ACHN (cell line): ENCODE measurements at regions not wholly inside any gene's neighbourhood (a gene's known extent, or its start where the extent isn't known, plus 50 kb on each side); places are given as distances from the start of the nearest gene placed in this dataset.
"Not testable (repeated sequence)": the region's sequence is repeated elsewhere in the genome, so short reads cannot be mapped to it uniquely, and the experiment has no call there.

Experiments
- DNase-seq: peaks from one replicate; pipeline ENCODE4 v3.0.0-alpha.2; 2015
- in situ Hi-C: cut with HindIII; loops from 2 replicates; pipeline ENCODE4 v1.10.0; 2017; ENCODE audit warnings: low sequenced_read_pairs, low pct_ligation_motif_present, low pct_unique_long_range_greater_than_20kb

- in situ Hi-C loops, DNase-seq: not testable (repeated sequence)
These were observed 168.3 kb upstream of the ARSJ start for GRCh38 chr4:114147619-114148208.

- DNase-seq, in situ Hi-C loops: not testable (repeated sequence)
These were observed 169.1 kb upstream of the ARSJ start for GRCh38 chr4:114148372-114149070.

- no peak for DNase-seq
These were observed 176.9 kb upstream of the ARSJ start for GRCh38 chr4:114156371-114156770.

GRCh38 chr4:114161809-114162208 lies 182.4 kb upstream of the ARSJ start:
- in situ Hi-C loops, result no loop called here
- DNase-seq, result no peak

More at GRCh38 chr4:114156371-114156770, 176.9 kb upstream of the ARSJ start:
- in situ Hi-C loops, result no loop called here

- no peak for DNase-seq
- in situ Hi-C loops, result no loop called here
These were observed 183.6 kb upstream of the ARSJ start for GRCh38 chr4:114163051-114163450.

GRCh38 chr4:114173968-114174367 lies 194.5 kb upstream of the ARSJ start:
- in situ Hi-C loops, result no loop called here
- DNase-seq, result no peak

GRCh38 chr4:114177628-114178027 lies 198.2 kb upstream of the ARSJ start:
- DNase-seq, result no peak
- in situ Hi-C loops, result no loop called here

GRCh38 chr4:114178392-114178791 lies 198.9 kb upstream of the ARSJ start:
- no peak for DNase-seq

GRCh38 chr4:114180481-114180880 lies 201.0 kb upstream of the ARSJ start:
- DNase-seq, result peak; percentile 64
- in situ Hi-C loops, result no loop called here

More at GRCh38 chr4:114178392-114178791, 198.9 kb upstream of the ARSJ start:
- in situ Hi-C loops, result no loop called here

GRCh38 chr4:114184901-114185300 lies 205.5 kb upstream of the ARSJ start:
- DNase-seq, result no peak
- in situ Hi-C loops, result no loop called here

- no peak for DNase-seq
- in situ Hi-C loops, result no loop called here
These were observed 208.1 kb upstream of the ARSJ start for GRCh38 chr4:114187592-114187991.

GRCh38 chr4:114191496-114191895 lies 212.0 kb upstream of the ARSJ start:
- no peak for DNase-seq
- in situ Hi-C loops, result no loop called here

GRCh38 chr4:114192854-114193253 lies 213.4 kb upstream of the ARSJ start:
- DNase-seq, result no peak
- in situ Hi-C loops, result no loop called here

GRCh38 chr4:114193624-114194399 lies 214.4 kb upstream of the ARSJ start:
- no peak for DNase-seq

GRCh38 chr4:114196606-114197005 lies 217.2 kb upstream of the ARSJ start:
- no peak for DNase-seq
- in situ Hi-C loops, result no loop called here

More at GRCh38 chr4:114193624-114194399, 214.4 kb upstream of the ARSJ start:
- in situ Hi-C loops, result no loop called here

- DNase-seq, result no peak
- in situ Hi-C loops, result no loop called here
These were observed 220.6 kb upstream of the ARSJ start for GRCh38 chr4:114200026-114200425.

GRCh38 chr4:114205261-114205660 lies 225.8 kb upstream of the ARSJ start:
- DNase-seq, result no peak
- in situ Hi-C loops, result no loop called here

GRCh38 chr4:114208574-114209151 lies 229.2 kb upstream of the ARSJ start:
- in situ Hi-C loops, result no loop called here
- no peak for DNase-seq

- DNase-seq, result no peak
- in situ Hi-C loops, result no loop called here
These were observed 230.1 kb upstream of the ARSJ start for GRCh38 chr4:114209584-114209983.
